Central memory CD8-positive, alpha-beta T cell (primary cell): ENCODE measurements at regions not wholly inside any gene's neighbourhood (a gene's known extent, or its start where the extent isn't known, plus 50 kb on each side); places are given as distances from the start of the nearest gene placed in this dataset.
"Not testable (repeated sequence)": the region's sequence is repeated elsewhere in the genome, so short reads cannot be mapped to it uniquely, and the experiment has no call there.

Experiments
- ATAC-seq: fragments of 150-1000 bp; cut with Tn5 transposase; replicated peaks from 2 replicates; pipeline ENCODE4 v1.10.0; 2022; ENCODE audit warnings: mild to moderate bottlenecking, moderate FRiP score, moderate number of reproducible peaks; ENCODE audit not compliant: poor library complexity, severe bottlenecking; ENCODE audit errors: extremely low read depth
- DNase-seq, 2 donors: peaks; one replicate each; pipeline ENCODE4 v3.0.0; 2021; ENCODE audit warnings: low spot score in 2 of 2
- H3K27ac Mint-ChIP-seq: one replicate; pipeline ENCODE4 v1.8.0; 2022; ENCODE audit warnings: low read depth, mild to moderate bottlenecking, moderate library complexity, mixed read lengths
- H3K27me3 Mint-ChIP-seq: one replicate; pipeline ENCODE4 v1.8.0; 2022; ENCODE audit warnings: mixed read lengths
- H3K36me3 Mint-ChIP-seq: one replicate; pipeline ENCODE4 v1.8.0; 2022; ENCODE audit warnings: mild to moderate bottlenecking, moderate library complexity, mixed read lengths; ENCODE audit not compliant: insufficient read depth
- H3K4me1 Mint-ChIP-seq: one replicate; pipeline ENCODE4 v1.8.0; 2022; ENCODE audit warnings: mixed read lengths
- H3K4me3 Mint-ChIP-seq: one replicate; pipeline ENCODE4 v1.8.0; 2022; ENCODE audit warnings: mild to moderate bottlenecking, moderate library complexity, mixed read lengths
- H3K9me3 Mint-ChIP-seq: one replicate; pipeline ENCODE4 v1.8.0; 2022; ENCODE audit warnings: mixed read lengths

DNA sequence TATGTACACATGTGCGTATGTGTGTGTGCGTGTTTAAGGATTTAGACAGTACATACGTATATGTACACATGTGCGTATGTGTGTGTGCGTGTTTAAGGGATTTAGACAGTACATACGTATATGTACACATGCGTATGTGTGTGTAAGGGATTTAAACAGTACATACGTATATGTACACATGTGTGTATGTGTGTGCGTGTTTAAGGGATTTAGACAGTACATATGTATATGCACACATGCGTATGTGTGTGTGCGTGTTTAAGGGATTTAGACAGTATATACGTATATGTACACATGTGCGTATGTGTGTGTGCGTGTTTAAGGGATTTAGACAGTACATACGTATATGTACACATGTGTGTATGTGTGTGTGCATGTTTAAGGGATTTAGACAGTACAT lies 102.1 kb upstream of the ALKAL2 start:
- peaks cover 19% of the 10 kb centered on the region for H3K4me1 Mint-ChIP-seq
- H3K36me3 Mint-ChIP-seq, DNase-seq, H3K27me3 Mint-ChIP-seq, ATAC-seq, H3K4me3 Mint-ChIP-seq, H3K9me3 Mint-ChIP-seq, H3K27ac Mint-ChIP-seq: not testable (repeated sequence)

- not testable (repeated sequence) for ATAC-seq, H3K4me3 Mint-ChIP-seq, H3K27ac Mint-ChIP-seq, H3K4me1 Mint-ChIP-seq, H3K27me3 Mint-ChIP-seq, DNase-seq, H3K9me3 Mint-ChIP-seq, H3K36me3 Mint-ChIP-seq
Observed at GRCh38 chr2:388752-389151, 100.9 kb upstream of the ALKAL2 start.

GRCh38 chr2:387980-388421 lies 100.1 kb upstream of the ALKAL2 start:
- Mint-ChIP-seq H3K4me1 (peaks cover 2% of the 10 kb centered on the region), H3K27me3 (no peaks in the 10 kb centered on the region), H3K36me3 (peaks cover 2% of the 10 kb centered on the region), H3K9me3 (peaks cover 6% of the 10 kb centered on the region), H3K4me3 (no peak overlapping the region), H3K27ac (no peak overlapping the region)
- no peak for ATAC-seq
- no peak for DNase-seq

DNA sequence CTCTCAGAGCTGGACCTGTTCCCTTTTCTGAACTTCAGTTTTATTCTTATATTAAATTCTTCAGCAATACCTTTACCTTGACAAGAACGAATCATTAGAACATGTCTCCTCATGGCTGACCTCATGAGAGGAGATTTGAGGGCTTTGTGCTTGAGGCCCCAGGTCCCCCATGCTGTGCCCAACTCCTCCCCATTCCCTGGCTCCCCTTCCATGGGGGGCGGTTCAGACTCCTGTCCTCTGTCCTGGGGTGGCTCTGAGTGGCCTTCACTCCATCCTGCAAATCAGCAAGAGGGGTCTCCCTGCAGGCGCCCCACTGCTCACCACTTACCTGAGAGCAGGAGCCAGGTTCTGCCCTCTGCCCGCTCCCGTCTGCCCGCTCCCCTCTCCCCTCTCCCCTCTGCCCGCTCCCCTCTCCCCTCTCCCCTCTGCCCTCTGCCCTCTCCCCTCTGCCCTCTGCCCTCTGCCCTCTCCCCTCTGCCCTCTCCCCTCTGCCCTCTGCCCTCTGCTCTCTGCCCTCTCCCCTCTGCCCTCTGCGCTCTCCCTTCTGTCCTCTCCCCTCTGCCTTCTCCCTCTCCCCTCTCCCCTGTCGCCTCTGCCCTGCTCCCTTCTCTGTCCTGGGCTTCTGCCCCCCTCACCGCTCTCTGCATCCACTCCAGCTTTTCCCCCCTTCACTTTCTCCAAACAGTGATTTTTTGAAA lies 98.7 kb upstream of the ALKAL2 start:
- H3K27ac Mint-ChIP-seq, result no peak overlapping the region
- no peaks in the 10 kb centered on the region for H3K4me1 Mint-ChIP-seq
- ATAC-seq, result no peak
- no peaks in the 10 kb centered on the region for H3K36me3 Mint-ChIP-seq
- no peak overlapping the region for H3K4me3 Mint-ChIP-seq
- H3K27me3 Mint-ChIP-seq, result no peaks in the 10 kb centered on the region
- DNase-seq, result no peak
- peaks cover 6% of the 10 kb centered on the region for H3K9me3 Mint-ChIP-seq

DNA sequence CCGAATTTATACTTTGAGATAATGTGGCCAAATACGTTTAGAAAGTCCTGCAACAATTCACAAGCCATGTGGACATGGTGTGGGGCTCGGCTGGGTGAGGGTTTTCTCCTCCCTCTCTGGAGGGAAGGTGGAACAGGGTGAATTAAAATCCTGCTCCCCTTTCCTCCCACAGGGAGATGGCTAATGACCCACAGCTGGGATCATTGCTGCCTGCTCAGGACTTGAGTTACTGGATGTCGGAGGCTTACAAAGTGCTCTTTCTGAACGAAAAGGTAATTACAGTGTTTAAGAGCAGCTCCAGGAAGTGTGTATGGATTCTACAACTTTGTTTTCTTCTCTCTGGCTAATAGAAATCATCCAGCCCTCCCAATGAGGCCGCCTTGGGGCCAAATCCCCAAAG lies 97.9 kb upstream of the ALKAL2 start:
- no peaks in the 10 kb centered on the region for H3K36me3 Mint-ChIP-seq
- no peaks in the 10 kb centered on the region for H3K27me3 Mint-ChIP-seq
- ATAC-seq (no peak), DNase-seq (no peak)
- no peak overlapping the region for H3K27ac Mint-ChIP-seq
- no peak overlapping the region for H3K4me3 Mint-ChIP-seq
- H3K9me3 Mint-ChIP-seq, result peaks cover 6% of the 10 kb centered on the region
- no peaks in the 10 kb centered on the region for H3K4me1 Mint-ChIP-seq

- no peak for ATAC-seq
- Mint-ChIP-seq H3K27me3 (no peaks in the 10 kb centered on the region), H3K36me3 (no peaks in the 10 kb centered on the region), H3K9me3 (peaks cover 6% of the 10 kb centered on the region), H3K4me3 (no peak overlapping the region), H3K27ac (no peak overlapping the region), H3K4me1 (no peaks in the 10 kb centered on the region)
- DNase-seq, result no peak
Observed at GRCh38 chr2:385061-385460, 97.2 kb upstream of the ALKAL2 start.

- DNase-seq, result no peak
- Mint-ChIP-seq H3K27me3 (peaks cover 11% of the 10 kb centered on the region), H3K27ac (no peak overlapping the region), H3K4me3 (no peak overlapping the region), H3K9me3 (peaks cover 1% of the 10 kb centered on the region), H3K4me1 (no peaks in the 10 kb centered on the region), H3K36me3 (no peaks in the 10 kb centered on the region)
- ATAC-seq, result no peak
Observed at GRCh38 chr2:383888-384287, 96.0 kb upstream of the ALKAL2 start.

- DNase-seq (no peak), ATAC-seq (no peak)
- Mint-ChIP-seq H3K4me1 (no peaks in the 10 kb centered on the region), H3K27ac (no peak overlapping the region), H3K36me3 (no peaks in the 10 kb centered on the region), H3K27me3 (peaks cover 18% of the 10 kb centered on the region), H3K9me3 (peaks cover 4% of the 10 kb centered on the region), H3K4me3 (no peak overlapping the region)
Observed at GRCh38 chr2:383178-383577, 95.3 kb upstream of the ALKAL2 start.

DNA sequence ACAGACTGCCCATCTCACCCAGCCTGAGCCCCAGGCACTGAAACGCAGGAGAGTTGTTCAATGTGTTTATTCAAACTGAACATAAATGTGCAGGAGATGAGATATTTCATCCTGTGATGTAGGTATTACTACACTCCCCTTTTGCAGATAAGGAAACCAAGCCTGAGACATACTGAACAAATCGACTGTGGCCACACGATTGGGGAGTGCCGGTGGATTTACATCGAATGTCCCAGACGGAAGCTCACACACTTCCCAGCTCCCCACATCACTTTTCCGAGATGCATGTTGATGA lies 94.8 kb upstream of the ALKAL2 start:
- Mint-ChIP-seq H3K27ac (no peak overlapping the region), H3K4me3 (no peak overlapping the region), H3K4me1 (no peaks in the 10 kb centered on the region), H3K36me3 (no peaks in the 10 kb centered on the region), H3K9me3 (peaks cover 9% of the 10 kb centered on the region), H3K27me3 (peaks cover 23% of the 10 kb centered on the region)
- no peak for DNase-seq
- no peak for ATAC-seq

DNA sequence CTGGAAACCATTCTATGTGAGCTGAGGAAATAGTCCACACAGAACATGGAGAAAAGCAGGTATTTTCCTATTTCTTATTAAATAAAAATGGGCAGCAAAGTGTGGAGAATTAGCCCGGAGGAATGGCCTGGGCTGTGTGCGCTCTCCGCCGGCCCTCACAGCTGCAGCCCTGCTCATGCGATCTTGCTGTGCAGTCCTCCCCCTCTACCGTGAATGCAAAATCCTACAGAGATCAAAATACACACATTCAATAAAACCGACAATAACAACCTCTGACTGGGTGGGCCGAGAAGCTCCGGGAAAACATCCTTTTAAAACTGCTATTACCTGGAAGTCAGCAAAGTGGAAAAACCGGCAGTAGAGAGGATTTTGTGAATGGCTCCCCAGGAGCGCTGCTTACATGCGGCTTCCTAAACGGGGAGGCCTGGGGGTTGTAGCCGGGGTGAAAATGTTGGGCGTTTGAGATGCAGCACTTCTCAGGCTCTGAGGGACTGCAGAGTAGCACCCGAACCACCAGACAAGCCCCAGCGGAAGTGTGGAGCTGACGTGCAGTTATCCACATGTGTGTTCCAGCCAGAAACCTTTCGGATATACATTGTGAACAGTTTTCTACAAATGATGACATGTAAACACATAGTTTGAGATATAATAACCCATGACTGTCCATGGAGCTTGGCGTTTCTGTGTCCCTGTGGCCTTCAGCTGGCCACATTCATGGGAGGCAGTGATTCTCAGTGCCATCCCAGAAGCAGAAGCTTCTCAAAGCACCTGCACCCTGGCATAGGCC lies 94.2 kb upstream of the ALKAL2 start:
- no peak for ATAC-seq
- no peak overlapping the region for H3K27ac Mint-ChIP-seq

DNA sequence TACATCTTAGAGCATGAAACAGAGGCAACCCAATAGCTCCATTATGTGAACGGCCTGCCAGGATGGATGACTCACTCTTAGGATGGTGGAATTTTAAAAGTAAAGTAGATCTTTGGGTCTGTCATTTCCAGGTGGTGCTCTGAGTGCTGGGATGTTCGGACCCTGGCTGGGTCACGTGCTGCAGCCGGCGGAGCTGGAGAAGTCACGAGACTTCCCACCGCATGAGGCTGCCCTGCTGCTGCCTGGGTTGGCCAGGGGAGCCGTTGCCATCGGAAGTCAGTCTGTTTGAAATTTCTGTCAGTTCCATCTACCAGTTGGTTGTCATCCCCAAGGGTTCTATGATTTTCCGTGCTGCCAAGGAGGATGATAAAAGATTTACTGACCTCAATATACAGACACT lies 93.3 kb upstream of the ALKAL2 start:
- H3K36me3 Mint-ChIP-seq, result no peaks in the 10 kb centered on the region
- H3K27me3 Mint-ChIP-seq, result peaks cover 31% of the 10 kb centered on the region
- no peak overlapping the region for H3K4me3 Mint-ChIP-seq
- H3K27ac Mint-ChIP-seq, result no peak overlapping the region
- no peaks in the 10 kb centered on the region for H3K4me1 Mint-ChIP-seq
- ATAC-seq (no peak), DNase-seq (no peak)
- peaks cover 16% of the 10 kb centered on the region for H3K9me3 Mint-ChIP-seq

More for the DNA sequence above, 94.2 kb upstream of the ALKAL2 start:
- H3K36me3 Mint-ChIP-seq, result no peaks in the 10 kb centered on the region
- no peaks in the 10 kb centered on the region for H3K4me1 Mint-ChIP-seq
- H3K4me3 Mint-ChIP-seq, result no peak overlapping the region
- peaks cover 28% of the 10 kb centered on the region for H3K27me3 Mint-ChIP-seq
- peaks cover 14% of the 10 kb centered on the region for H3K9me3 Mint-ChIP-seq
- no peak for DNase-seq

- Mint-ChIP-seq H3K4me3 (no peak overlapping the region), H3K9me3 (peaks cover 16% of the 10 kb centered on the region), H3K27me3 (peaks cover 31% of the 10 kb centered on the region), H3K4me1 (no peaks in the 10 kb centered on the region), H3K36me3 (no peaks in the 10 kb centered on the region), H3K27ac (no peak overlapping the region)
- ATAC-seq, result no peak
- DNase-seq, result no peak
Observed at GRCh38 chr2:380772-381171, 92.9 kb upstream of the ALKAL2 start.

DNA sequence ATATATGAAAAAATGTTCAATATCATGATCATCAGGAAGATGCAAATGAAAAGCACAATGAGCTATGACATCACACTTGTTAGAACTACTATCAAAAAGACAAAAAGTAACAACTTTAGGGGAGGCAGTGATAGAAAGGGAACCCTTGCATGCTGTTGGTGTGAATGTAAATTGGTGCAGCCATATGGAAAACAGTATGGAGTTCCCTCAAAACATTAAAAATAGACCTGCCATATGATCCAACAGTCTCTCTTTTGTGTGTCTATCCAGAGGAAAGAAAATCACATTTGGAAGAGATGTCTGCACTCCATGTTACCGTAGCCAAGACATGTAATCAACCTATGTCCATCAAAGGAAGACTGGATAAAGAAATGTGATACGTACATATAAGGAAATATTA lies 92.3 kb upstream of the ALKAL2 start:
- ATAC-seq (no peak), DNase-seq (no peak)
- peaks cover 16% of the 10 kb centered on the region for H3K9me3 Mint-ChIP-seq
- no peak overlapping the region for H3K4me3 Mint-ChIP-seq
- no peaks in the 10 kb centered on the region for H3K36me3 Mint-ChIP-seq
- no peaks in the 10 kb centered on the region for H3K4me1 Mint-ChIP-seq
- H3K27me3 Mint-ChIP-seq, result peaks cover 35% of the 10 kb centered on the region
- no peak overlapping the region for H3K27ac Mint-ChIP-seq
